ENCODE measurements at regions not wholly inside any gene's neighbourhood (a gene's known extent, or its start where the extent isn't known, plus 50 kb on each side); places are given as distances from the start of the nearest gene placed in this dataset.

DNA sequence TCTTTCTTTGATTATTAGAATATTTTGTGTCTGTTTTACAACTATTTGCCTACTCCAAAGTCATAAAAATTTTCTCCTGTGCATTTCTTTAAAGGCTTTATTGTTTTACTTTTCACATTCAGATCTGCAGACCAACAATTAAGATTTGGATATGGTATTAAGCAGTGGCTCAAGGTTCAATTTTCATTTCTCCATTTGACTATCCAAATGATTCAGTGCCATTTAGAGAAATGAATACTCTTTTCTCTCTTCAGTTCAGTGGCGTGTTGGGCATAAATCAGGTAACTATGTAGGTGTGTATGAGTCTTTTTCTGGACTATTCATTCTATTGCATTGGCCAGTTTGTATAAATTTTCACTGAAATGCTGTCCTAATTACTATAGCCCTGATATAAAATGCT is 57.3 kb upstream of the IL1R1 start:
- no peak for TF ChIP-seq POLR2A (IDR thresholded peaks at IDR 0.05)
- TF ChIP-seq, protein P1, sequence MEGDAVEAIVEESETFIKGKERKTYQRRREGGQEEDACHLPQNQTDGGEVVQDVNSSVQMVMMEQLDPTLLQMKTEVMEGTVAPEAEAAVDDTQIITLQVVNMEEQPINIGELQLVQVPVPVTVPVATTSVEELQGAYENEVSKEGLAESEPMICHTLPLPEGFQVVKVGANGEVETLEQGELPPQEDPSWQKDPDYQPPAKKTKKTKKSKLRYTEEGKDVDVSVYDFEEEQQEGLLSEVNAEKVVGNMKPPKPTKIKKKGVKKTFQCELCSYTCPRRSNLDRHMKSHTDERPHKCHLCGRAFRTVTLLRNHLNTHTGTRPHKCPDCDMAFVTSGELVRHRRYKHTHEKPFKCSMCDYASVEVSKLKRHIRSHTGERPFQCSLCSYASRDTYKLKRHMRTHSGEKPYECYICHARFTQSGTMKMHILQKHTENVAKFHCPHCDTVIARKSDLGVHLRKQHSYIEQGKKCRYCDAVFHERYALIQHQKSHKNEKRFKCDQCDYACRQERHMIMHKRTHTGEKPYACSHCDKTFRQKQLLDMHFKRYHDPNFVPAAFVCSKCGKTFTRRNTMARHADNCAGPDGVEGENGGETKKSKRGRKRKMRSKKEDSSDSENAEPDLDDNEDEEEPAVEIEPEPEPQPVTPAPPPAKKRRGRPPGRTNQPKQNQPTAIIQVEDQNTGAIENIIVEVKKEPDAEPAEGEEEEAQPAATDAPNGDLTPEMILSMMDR (IDR thresholded peaks at IDR 0.05) = no peak
